GM19438 (cell line): ENCODE measurements at regions not wholly inside any gene's neighbourhood (a gene's known extent, or its start where the extent isn't known, plus 50 kb on each side); places are given as distances from the start of the nearest gene placed in this dataset.
"Not testable (repeated sequence)": the region's sequence is repeated elsewhere in the genome, so short reads cannot be mapped to it uniquely, and the experiment has no call there.

Experiments
- ATAC-seq: cut with Tn5 transposase; IDR thresholded peaks from one replicate; pipeline ENCODE4 v1.9.1; 2021; ENCODE audit warnings: low read depth; ENCODE audit not compliant: unreplicated experiment

DNA sequence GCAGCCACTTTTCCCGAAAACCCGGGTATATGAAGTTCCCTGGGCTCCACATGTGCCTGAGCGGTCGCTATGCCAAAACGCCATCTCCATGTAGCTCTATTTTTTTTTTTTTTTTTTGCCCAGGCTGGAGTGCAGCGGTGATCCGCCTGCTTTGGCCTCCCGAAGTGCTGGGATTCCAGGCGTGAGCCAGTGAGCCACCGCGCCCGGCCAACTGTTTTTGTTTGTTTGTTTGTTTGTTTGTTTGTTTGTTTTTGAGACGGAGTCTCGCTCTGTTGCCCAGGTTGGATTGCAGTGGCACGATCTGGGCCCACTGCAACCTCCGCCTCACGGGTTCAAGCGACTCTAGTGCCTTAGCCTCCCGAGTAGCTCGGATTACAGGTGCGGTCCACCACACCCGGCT lies 237.5 kb upstream of the IRAK1BP1 start:
- ATAC-seq, result no peak

DNA sequence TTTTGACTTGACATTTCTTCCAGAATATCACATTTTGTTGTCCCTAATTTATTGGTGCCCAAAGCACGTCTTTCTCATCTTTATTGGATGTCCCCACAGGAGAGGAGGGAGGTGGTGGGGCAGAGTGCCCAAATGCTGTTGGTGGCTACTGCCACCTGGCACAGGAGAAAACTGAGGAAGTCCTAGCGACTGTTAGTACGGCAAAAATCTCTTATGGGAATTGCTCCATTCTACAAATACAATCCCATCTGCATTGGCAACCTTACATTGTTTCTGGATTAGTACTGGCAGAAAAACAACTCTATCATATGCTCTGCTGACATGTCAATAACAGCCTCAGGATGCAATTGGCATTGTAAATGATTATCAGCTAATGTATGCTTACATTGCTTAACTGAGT lies 235.4 kb upstream of the IRAK1BP1 start:
- ATAC-seq, result no peak

DNA sequence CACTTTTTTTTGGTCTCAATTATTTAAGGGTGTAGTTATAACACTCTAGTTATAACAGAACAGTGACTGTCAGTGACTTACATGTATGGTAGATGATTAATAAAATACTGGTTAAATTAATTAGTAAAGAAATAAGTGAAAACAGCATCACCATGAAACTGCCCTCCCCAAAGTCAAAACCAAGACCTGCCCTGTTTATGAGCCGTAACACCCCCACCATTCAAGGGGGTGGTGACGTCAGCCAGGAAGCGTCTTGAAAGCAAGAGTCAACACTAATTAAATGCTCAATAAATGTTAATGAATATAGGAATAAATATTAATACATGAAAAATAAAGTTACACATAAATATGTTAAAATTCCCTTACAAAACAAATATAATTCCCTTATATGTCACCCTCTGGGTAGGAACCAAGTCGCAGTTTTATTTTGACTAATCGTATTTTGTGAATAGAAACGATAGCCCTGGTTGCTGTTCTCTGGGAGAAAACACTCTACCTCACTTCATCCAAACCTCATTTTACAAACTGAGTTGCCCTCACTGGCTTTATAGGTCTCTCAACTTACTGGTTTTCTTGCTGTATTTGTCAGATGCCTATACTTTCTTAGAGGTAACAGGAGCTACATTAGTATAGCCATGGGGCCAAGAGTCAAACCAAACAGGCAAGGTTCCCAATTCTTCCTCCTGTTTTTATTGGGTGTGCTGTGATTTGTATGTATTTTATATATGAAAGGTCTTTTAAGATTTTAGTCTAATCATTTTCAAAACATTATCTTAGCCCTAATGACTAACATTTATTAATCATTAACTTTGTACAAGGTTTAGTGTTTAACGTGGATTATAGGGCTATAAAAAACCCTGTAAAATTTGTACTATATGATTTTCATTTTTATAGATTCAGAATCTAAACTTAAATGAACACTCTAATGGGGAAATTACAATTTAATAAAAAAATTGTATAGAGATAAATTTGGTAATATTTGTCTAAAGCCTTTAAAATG lies 227.9 kb upstream of the IRAK1BP1 start:
- no peak for ATAC-seq

DNA sequence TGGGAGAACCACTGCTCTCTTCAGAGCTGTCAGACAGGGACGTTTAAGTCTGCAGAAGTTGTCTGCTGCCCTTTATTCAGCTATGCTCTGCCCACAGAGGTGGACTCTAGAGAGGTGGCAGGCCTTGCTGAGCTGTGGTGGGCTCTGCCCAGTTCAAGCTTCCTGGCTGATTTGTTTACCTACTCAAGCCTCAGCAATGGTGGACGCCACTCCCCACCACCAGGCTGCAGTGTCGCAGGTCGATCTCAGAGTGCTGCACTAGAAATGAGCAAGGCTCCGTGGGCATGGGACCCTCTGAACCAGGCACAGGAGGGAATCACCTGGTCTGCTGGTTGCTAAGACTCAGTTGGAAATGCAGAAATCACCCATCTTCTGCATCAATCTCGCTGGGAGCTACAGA lies 223.4 kb upstream of the IRAK1BP1 start:
- not testable (repeated sequence) for ATAC-seq

DNA sequence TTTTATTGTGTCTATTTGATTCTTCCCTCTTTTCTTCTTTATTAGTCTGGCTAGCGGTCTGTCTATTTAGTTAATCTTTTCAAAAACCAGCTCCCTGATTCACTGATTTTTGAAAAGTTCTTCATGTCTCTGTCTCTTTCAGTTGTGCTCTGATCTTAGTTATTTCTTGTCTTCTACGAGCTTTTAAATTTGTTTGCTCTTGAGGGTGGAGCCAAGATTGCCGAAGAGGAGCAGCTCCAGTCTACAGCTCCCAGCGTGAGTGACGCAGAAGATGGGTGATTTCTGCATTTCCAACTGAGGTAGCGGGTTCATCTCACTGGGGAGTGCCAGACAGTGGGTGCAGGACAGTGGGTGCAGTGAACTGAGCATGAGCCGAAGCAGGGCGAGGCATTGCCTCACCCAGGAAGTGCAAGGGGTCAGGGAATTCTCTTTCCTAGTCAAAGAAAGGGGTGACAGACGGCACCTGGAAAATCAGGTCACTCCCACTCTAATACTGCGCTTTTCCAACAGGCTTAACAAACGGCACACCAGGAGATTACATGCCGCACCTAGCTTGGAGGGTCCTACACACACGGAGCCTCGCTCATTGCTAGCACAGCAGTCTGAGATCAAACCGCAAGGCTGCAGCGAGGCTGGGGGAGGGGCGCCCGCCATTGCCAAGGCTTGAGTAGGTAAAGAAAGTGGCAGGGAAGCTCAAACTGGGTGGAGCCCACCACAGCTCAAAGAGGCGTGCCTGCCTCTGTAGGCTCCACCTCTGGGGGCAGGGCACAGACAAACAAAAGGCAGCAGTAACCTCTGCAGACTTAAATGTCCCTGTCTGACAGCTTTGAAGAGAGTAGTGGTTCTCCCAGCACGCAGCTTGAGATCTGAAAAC lies 220.6 kb upstream of the IRAK1BP1 start:
- not testable (repeated sequence) for ATAC-seq

DNA sequence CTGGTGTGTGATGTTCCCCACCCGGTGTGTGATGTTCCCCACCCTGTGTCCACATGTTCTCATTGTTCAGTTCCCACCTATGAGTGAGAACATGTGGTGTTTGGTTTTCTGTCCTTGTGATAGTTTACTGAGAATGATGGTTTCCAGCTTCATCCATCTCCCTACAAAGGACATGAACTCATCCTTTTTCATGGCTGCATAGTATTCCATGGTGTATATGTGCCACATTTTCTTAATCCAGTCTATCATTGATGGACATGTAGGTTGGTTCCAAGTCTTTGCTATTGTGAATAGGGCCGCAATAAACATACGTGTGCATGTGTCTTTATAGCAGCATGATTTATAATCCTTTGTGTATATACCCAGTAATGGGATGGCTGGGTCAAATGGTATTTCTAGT lies 201.5 kb upstream of the IRAK1BP1 start:
- ATAC-seq, result not testable (repeated sequence)

DNA sequence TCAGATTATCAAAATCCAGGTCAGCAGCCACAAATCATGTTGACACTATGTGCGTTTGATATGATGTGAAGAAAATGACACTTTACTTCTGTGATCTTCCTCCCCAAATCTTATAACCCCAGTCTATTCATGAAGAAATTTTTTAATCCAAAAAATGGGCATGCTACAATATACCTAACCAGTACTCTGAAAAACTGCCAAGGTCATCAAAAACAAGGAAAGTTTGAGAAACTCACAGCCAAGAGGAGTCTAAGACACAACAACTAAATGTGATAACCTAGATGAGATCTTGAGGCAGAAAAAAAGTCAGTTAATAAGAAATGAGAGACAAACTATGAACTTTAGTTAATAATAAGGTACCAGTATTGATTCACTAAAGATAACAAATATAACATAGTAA lies 200.6 kb upstream of the IRAK1BP1 start:
- ATAC-seq, result no peak

DNA sequence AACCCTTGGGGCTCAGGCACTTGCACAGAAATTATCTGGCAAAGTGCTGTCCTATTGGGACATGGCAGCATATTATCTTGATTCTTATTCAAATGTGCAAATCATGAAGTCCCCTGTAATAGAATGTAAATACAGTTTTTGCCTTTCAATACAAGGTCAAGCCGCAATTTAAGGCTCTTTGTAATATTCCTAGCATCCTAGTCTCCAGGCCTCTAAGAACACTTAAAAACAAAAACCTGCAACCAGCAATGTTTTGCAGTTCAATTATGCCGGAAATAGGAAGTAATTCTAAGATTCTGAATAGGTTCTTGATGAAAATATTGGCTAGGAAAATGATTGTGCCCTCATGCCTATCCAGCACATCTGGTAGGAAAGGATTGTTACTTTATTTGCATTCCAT lies 197.2 kb upstream of the IRAK1BP1 start:
- ATAC-seq, result no peak

DNA sequence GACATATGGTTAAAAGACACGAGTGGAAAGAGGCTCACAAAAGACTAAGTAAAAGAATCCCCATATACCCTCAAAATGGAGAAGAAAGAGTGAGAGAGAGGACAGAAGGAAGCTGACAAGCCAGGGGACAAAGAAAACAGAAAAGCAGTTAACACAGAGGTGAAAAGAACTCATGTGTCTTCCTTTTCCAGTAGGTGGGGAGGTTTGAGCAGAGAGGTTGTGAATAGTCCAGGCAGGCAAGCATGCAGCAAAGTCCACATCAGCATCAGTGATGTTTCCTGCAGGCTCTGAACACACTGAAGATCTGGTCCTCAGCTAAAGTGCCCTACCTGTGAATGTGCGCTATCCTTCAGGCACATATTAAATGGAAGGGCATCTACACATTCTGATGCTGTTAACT lies 196.5 kb upstream of the IRAK1BP1 start:
- ATAC-seq, result no peak

DNA sequence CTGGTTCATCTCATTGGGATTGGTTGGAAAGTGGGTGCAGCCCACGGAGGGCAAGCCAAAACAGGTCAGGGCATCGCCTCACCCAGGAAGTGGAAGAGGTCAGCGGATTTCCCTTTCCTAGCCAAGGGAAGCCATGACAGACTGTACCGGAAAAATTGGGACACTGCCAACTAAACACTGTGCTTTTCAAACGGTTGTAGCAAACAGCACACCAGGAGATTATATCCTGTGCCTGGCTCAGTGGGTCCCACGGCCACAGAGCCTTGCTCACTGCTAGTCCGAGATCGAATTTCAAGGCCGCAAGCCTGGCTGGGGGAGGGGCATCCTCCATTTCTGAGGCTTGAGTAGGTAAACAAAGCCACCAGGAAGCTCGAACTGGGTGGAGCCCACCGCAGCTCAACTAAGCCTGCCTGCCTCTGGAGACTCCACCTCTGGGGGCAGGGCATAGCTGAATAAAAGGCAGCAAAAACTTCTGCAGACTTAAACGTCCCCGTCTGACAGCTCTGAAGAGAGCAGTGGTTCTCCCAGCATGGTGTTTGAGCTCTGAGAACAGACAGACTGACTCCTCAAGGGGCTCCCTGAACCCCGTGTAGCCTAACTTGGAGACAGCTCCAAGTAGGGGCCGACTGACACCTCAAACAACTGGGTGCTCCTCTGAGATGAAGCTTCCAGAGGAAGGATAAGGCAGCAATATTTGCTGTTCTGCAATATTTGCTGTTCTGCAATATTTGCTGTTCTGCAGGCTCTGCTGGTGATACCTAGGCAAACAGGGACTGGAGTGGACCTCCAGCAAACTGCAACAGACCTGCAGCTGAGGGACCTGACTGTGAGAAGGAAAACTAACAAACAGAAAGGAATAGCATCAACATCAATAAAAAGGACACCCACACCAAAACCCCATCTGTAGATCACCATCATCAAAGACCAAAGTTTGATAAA lies 191.0 kb upstream of the IRAK1BP1 start:
- ATAC-seq, result not testable (repeated sequence)

DNA sequence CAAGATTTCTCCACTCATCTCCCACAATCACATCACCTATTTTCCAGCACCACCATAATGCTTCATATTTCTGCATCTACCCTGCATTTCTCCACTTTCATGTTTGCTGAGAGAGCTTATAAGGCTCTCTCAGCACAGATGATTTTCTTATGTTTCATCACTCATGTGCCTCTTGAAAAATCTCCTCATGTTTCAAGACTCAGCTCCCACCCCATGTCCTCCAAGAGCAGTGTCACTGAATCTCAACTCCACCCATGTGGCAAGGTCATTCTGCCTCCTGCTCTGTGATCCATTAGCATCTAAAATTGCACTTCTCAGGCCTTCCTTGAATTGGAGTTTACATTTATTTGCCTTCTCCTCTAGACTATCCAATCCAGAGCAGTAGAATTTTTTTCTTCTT lies 178.7 kb upstream of the IRAK1BP1 start:
- ATAC-seq, result no peak

DNA sequence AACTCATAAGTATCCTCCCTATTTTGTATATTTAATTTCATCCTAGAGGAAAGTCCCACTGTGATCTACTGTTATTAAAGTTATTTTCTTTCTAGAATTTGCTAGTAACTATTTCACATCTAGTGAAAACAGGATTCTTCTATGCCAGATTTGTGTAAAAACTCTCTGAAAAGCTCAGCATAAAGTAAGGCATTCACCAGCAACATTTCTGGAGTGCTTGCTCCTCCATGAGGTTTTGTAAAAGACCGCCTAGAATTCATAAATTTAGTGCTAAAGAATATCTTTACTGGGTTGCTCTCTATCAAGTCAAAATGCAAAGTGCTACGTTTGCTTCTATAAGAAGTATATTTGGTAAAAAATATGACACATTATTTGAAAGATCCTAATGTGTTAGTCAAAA lies 173.5 kb upstream of the IRAK1BP1 start:
- ATAC-seq, result no peak

DNA sequence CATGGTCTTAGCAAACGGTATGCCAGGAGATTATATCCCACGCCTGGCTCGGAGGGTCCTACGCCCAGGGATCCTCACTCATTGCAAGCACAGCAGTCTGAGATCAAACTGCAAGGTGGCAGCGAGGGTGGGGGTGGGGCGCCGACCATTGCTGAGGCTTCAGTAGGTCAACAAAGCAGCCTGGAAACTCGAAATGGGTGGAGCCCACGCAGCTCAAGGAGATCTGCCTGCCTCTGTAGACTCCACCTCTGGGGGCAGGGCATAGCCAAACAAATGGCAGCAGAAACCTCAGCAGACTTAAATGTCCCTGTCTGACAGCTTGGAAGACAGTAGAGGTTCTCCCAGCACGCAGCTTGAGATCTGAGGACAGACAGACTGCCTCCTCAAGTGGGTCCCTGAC lies 172.7 kb upstream of the IRAK1BP1 start:
- not testable (repeated sequence) for ATAC-seq

DNA sequence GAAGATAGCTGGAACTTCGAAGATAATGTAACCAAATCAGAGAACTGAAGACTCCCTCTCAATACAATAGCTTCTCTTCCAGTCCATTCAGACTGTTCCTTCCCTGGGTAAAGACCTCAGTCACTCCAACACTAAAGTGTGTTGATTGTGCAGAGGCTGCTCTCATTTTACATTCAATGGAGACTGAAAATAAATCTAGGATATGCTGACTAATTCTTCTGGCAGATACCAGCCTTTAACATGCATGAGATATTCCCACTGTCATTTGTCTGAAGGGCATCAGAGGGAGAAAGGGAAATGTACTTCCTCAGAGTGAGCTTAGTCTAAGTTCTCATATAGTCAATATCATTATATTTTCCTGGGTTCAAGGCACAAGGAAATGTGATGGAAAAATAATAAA lies 166.4 kb upstream of the IRAK1BP1 start:
- ATAC-seq, result no peak

DNA sequence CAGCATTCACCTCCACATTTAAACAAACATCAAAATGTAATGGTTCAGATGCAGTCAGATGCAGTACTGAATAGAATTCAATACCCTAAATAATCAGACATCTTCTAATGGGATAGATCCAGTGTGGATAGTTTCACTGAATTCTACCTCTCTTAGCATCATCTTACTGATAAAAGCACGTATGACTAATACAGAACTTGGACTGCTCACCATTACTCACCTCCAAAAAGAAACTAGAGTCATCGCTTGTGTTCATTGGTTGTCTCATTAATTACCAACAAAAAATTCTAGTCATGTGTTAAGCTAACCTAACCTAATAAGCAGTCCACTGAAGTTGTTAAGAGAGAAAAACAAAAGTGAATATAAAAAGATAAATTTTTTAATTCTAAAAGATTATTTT lies 165.9 kb upstream of the IRAK1BP1 start:
- ATAC-seq, result no peak

DNA sequence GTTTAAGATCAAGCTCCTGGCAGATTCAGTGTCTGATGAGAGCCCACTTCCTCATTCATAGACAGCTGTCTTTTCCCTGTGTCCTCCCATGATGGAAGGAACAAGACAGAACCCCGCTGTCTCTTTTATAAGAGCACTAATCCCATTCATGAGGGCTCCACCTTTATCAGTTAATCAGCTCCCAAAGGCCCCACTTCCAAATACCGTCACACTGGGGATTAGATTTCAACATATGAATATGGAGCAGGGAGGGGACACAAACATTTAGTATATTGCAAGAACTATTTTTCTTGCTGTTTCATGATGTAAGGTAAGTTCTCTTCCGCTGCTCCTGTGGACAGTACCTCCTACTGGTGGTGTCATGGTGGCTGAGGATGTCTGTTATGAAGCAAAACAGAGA lies 158.3 kb upstream of the IRAK1BP1 start:
- no peak for ATAC-seq

DNA sequence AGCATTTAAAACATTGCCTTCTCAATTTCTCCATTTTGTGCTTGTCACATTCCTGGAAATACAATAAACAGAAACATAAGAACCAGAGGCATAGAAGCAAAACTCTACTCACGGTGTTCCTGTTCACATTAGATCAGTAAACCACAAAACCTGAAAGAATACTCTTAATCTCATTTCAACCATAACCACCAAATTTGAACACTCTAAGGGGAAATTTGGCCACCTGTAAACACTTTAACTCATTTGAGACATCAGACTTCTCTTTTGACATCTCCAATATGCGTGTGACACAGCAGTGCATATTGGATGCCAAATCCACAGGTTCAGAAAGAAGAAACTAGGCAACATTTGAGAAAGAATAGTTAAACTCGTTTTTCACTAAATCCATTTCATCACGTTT lies 153.8 kb upstream of the IRAK1BP1 start:
- ATAC-seq, result no peak

DNA sequence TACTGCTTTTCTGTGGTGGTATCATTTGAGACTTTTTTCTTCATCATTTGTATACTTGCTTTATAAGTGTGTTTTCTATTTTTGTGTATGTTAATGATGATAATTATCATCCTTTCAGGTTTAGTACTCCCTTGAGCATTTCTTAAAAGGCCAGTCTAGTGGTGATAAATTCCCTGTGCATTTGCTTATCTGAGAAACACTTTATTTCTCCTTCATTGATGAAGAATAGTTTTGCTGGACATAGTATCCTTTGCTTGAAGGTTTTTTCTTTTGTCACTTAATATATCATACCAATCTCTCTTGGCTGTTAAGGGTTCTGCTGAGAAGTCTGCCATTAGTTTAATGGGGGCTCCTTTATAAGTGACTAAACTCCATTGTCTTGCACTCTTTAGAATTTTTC lies 123.2 kb upstream of the IRAK1BP1 start:
- no peak for ATAC-seq

DNA sequence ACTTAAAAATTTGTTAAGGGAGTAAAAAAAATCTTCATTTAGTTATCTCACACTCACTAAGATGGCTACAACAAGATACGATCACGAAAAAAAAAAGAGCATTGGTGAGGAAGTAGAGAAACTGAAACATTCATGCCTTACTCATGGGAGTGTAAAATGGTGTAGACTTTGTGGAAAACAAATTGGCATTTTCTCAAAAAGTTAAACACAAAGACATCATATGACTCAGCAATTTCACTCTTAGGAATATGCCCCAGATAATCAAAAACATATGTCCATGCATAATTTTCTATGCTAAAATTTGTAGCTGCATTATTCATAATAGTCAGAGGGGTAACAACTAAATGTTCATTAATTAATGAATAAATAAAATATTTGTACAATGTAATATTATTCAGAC lies 120.9 kb upstream of the IRAK1BP1 start:
- no peak for ATAC-seq

DNA sequence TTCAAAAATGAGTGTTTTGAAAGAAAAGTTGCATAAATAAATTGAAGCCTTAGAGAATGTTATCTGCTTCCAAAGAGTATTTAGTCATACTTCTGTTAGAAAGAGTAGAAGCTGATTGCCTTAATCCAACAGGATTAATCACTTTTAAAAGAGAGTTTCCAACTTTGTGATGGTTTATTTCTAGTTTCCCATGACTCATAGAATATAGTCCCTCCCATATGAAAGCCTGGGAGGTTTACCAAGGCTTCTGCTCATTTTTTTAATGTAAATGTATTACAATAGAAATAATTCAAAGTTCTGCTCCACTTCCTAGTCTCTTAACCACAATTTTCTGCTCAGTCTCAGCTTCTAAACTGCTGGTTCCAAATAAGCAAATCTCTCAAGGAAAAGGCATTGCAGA lies 118.0 kb upstream of the IRAK1BP1 start:
- ATAC-seq, result no peak
